ENCODE measurements at regions not wholly inside any gene's neighbourhood (a gene's known extent, or its start where the extent isn't known, plus 50 kb on each side); places are given as distances from the start of the nearest gene placed in this dataset.

DNA sequence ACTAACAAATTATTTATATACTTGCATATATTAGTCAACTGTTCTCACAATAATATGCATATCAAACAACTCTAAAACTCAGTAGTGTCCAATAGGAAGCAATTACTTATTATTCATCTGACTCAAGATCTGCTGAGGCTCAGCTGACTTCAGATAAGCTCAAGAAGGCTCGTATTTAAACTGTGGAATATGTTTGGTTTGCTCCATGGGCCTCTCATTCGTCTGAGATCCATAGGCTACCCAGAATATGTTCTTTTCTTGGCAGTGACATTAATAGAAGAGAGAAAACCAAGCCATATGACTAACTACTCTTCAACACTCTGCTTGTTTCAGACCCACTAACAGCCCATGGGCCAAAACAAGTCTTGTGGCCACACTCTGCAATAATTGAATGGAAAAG, 107.7 kb upstream of the MAP2 start:
- no peak for DNase-seq

DNA sequence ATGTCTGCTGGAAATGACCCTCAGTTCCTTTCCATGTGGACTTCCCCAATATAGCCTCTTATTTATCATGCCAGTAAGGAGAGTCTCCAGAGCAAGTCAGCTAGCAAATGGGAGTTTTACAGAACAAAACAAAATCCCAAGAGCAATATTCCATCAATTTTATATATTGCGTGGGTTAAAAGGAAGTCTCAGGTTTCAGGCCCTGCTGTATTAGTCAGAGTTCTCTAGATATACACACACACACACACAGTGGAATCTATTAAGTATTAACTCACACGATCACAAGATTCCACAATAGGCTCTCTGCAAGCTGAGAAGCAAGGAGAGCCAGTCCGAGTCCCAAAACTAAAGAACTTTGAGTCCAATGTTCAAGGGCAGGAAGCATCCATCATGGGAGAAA, 102.8 kb upstream of the MAP2 start:
- DNase-seq: no peak

DNA sequence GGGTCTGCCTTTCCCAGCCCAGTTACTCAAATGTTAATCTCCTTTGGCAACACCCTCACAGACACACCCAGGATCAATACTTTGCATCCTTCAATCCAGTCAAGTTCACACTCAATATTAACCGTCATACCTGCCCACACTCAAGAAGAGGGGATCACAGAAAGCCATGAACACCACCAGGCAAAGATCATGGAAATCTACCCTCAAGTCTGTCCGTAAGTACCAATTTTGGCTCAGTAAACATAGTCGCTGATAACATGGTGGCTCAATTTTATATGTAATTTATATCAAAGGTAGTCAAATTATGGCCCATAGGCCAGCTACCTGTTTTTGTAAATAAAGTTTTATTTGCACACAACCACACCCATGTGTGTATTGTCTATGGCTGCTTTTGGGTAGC, 102.3 kb upstream of the MAP2 start:
- no peak for DNase-seq

DNA sequence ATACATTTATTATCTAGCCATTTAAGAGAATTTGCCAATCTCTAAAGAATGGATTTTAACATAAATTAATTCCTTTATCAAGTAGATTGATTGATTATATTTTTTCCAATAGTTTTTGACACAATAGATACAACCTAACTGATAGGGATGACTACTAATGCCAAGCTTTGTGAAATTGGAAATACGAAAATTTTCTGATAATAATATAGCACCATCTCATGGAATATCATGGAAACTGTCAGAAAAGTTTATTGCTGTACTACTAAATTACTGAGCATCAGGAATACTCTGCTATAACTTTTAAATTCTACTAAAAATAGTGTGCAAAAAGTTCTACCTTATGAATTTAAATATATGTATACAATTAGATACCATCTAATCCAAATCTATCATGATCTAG, 101.8 kb upstream of the MAP2 start:
- no peak for DNase-seq

DNA sequence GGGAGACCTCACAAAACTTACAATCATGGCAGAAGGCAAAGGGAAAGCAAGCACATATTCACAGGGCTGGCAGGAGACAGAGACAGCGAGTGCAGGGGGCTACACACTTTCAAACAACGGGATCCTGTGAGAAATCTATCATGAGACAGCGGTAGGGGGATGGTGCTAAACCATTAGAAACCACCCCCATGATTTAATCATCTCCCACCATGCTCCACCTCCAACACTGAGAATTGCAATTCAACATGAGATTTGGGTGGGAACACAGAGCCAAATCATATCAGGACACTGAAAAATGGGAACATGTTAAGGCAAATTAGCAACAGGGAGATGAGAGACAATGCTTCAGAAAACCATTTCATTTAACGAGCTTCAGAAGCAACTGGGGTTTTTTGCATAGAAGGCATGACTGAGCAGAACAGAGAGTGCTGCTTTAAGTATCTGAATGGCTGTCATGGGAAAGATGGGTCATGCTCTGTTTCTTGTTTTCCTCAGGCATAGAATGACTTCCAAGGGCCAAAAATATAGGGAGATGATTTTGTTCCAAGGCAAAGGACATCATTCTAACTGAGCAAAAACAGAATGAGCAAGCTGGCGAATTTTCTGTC, 100.8 kb upstream of the MAP2 start:
- DNase-seq: no peak

DNA sequence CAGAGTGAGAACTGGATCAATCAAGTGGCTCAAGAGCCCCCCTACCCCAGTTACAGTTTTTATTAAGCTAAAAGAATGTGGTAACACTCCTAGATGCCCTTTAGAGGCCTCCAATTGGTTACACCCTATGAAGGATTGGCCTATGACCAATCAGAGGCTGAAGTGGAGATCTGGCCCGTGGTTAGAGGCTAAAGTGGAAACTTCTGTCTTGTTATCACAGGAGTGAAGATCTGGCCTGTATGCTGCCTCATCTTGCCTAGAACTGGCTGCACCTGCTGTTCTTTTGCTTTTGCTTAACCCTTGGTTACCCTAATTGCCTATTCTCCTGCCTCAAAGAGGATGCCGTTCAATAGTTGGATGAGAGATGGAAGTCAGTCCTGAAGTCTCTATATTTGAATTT, 100.1 kb upstream of the MAP2 start:
- no peak for DNase-seq

DNA sequence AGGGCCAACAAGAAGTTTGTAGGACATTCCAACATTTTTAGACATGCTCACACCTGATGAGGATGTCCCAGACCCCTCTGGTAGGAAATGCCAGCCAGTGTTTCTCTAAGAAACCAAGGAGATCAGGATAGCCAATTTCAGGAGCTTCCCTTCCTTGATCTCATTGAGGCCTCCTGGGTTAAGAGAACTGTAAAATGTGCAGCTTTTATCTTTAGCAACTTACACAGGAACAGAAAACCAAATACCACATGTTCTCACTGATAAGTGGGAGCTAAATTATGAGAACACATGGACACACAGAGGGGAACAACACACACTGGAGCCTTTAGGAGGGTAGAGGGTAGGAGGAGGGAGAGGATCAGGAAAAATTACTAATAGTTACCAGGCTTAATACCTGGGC, 99.6 kb upstream of the MAP2 start:
- DNase-seq: no peak

DNA sequence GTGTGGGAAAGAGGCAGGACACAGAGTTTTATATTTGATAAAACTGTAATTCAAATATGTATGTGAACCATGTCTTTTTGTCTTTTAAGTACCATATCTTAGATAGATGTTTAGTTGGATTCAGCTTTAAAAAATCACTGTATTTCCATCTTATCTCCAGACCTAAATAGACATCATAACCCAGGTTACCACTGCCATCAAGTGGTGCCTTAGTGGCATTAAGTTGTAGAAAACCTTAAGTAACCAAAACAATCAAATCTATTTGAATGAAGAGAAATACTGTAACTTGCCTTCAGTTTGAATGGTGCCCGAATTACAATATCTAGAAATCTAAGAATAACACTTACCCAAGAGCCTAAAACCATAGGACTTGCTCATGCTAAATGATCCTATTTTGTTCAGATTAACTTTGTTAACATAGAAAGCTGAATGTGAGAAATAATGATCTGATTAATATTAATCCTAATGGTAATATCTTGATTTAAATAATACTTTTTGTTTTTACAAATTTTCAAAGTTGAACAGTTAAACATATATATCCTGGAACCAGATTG, 92.5 kb upstream of the MAP2 start:
- DNase-seq: no peak

DNA sequence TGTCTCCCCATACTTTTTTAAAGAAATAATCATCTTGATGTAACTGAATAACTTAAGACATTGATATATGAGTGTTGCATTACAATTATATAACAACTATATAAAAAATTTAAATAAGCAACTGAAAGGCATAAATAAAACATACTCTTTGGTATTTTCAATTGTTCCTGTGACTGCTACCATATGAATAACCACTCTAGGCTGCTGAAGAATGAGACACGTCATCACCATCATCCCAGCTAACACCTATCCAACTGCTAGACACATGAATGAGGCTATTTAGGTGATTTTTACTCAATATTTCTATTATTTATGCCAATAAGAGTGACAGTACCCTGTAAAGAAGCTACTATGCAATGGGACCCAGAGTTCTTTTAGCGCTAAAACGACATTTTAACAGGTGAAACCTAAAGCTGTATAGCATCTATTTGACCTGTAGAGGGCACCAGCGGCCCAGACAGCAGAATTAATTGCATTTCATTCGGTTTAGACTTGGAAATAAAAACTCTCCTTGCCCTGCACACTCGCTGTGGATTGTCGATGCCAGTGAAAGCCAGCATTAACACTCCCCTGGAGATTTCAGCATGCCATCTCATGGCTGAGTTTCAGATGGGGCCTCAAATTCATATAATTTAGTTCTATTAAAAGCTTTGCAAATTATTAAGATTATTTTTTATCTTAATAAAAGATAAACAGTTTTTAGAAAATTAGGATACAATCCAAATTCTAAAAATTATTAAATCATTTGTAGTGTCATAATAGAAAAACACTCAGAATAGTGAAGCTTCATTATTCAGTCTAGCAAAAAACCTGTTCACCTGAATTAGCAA, 89.4 kb upstream of the MAP2 start:
- DNase-seq: peak; percentile 41

DNA sequence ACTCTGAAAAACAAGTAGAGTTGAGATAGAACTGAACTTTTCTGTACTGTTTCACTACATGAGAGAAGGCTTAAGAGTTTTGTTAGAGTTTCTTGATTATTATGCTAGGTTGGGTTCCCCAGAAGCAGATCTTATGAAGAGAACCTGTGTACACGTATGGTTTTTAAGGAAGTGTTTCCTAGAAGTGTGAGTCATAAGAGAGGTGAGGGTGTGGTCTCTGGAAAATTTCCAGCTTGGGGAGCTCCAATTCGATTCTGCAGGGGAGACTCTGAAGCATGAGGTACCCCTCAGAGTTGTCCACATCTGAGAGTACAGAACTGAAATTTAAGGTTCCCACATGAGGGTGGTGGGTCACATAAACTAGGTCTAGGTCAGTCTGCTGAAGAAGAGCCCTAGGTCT, 83.3 kb upstream of the MAP2 start:
- DNase-seq: no peak

DNA sequence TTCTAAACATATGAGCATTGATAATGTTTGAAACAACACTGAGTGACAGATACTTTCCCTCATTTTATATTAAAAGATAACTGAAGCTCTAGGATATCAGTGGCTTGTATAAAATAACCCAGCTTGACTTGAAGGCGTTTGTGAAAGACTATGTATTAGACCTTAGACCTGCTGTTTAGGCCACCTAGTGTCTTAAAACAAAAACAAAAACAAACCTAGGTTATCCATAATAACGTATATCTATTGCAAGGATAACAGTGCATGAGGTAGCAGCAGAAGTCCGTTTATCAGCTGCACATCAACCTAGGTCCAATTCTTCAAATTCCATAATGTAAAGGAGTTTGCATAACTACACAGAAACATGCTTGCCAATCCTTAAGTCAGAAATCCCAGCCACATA, 79.5 kb upstream of the MAP2 start:
- DNase-seq: no peak

DNA sequence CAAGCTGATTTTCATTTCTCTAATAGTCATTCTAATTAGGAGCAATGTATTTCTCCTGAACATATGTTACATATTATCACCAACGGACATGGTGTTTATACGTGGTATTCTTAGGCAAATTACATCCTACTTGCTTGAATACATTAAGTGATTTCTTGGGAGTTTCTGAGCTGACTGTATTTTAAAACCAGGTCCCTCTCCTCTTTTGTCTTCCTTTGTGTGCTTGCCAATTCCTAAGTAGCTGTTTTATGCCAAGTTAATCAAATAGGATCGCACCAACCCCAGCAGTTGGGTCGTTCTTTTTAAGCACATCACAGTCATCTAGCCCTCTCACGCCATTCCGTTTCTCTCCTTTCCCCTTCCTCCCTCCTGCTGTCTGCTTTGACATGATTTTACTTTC, 75.4 kb upstream of the MAP2 start:
- DNase-seq: peak; percentile 5

DNA sequence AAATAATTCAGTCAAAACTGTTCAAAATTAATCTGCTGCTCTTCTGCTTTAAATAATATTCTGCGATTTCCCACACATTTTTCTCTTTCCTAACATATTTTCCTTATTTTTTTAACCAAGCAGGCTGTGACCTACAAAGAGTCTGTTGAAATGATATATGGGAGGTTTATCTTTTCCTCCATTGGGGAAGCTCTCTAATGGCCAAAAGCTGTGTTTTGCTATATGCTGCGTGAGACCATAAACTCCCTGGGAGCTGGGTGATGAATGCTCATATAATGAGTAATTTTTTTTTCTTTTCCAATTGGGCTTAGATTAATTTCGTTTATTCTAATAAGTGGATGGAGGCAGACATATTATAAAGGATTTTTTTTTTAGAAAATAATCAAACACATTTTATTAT, 72.2 kb upstream of the MAP2 start:
- DNase-seq: no peak

DNA sequence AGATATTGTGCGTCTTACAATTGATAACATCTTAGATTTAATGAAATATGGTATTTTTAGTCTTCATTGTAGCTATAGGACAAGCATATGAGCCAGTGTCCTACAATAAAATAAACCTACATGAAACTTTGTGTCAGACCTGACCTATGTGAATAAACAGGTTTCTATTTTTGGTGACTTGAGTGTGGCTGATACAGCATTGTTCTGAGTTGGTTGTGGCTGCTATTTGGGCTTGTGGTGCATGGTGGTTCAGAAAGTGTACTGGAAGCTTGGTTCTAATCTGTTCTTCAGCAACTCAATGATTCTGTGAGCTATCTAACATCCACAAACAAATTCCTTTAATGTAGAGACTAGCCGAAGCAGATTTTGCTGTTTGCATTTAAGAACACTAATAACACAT, 64.9 kb upstream of the MAP2 start:
- no peak for DNase-seq

DNA sequence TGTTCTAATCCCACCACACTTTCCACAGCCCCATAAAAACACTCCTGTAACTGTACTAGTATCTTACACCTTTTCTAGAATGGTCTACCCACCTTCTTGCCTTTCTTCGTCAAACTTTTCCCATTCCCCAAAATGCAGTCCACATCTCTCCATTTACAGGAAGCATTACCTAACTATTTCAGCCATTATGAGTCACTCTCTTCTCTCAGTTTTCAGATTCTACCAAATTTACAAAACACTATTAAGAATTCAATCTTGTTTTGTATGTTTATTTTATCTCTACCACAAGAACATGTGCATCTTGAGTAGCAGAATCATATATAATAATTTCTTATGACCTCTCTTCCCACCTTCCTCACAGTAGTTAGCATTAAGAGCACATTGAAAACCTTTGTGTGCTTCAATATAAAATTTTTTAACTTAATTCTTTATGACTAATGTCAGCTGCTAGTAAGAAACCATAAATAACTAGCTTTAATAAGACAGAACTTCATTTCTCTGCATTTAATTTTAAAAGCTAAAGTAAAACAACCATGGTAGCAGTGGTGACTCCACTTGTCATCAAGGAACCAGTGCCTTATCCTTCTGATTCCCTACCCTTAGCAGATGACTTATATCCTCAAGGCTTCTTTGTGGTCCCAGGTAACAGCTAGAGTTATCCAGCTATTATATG, 56.6 kb upstream of the MAP2 start:
- DNase-seq: no peak

DNA sequence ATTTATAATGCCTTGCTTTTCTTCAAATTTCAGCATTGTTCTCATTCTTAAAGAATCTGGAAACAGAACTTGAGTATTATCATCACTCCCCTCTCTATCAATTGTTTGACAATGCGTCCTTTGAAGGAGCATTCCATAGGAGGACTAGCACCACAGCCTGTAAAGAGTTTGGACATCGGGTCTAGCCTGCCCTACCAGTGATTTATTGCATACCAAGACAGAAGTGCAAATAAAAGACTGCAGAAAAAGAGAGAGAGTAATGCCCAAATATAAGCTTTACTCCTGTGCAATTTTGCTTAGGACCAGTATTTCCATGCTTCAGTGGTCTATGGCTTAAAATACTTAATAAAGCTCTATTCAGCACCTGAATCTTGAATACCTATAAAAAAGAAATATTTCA, 55.4 kb upstream of the MAP2 start:
- no peak for DNase-seq

DNA sequence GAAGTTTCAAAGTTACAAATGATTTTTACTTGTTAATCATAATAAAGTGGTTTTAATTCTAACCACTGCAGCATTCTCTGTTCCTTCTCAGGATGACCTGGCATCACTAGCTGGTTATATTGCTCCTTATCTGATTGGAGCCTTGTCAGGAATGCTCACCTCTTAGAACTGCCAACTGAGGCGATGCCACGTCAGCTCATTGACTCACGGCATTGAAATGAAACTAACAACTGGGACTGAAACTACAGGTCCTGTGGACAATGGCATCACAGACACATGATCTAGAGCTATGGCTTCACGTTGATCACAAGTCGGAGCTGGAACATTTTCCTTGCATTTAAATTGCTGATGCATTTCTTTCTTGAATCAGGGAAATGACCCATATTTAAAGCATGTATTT, 54.9 kb upstream of the MAP2 start:
- DNase-seq: no peak

DNA sequence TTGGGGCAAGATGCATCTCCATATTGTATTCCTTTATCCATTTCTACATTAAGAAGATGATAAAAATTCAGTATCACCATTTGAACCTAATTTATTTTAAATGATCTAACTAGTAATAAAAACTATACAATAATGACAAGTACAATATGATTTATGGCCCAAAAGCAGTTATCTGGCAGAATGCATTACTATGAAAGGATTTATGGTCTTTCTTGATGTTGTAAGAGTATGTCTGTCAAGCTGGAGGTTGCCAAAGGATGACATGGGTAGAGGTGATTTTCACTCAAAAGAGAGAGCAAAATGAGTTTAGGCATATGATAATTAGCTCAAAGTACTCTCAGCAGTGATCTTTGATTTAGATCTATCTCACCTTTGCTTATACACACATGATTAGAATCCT, 54.2 kb upstream of the MAP2 start:
- no peak for DNase-seq

DNA sequence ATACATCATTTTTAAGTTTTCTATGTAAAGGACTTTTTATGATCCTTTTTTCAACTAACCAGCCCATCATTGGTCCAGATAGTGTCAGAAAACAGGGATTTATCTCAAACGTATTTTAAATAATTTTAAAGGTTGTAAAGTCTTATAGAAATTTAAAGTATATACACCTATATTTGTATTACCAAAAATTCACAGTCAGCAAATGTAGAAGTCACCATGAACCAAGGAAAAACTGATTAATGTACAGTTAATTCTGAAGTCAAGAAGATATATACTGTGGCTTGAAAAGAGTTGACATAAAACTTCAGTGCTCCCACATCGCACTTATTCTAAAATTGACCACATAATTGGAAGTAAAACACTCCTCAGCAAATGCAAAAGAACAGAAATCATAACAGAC, 52.4 kb upstream of the MAP2 start:
- no peak for DNase-seq

Data from NCI-H2029 treated with DMSO at 0.1 percent for 48 hours (cell line).